ENCODE measurements at regions not wholly inside any gene's neighbourhood (a gene's known extent, or its start where the extent isn't known, plus 50 kb on each side); places are given as distances from the start of the nearest gene placed in this dataset.

GRCh38 chr1:165006831-165007230 is 349.7 kb downstream of the LMX1A start:
- ChIA-PET RAD21 (ENCODE audit: low non-redundant PET in 1 of 2, low total read pairs in 2 of 2, uncharacterized antibody in 2 of 2, unreplicated experiment in 2 of 2) (no interaction called here), POLR2A (no interaction called here), CTCF (no interaction called here)
- no peak for ATAC-seq
- no peaks in the 10 kb centered on the region for H3K4me1 ChIP-seq (ENCODE audit: control insufficient read depth in 1 of 2, insufficient read depth in 2 of 2, low read length in 2 of 2)
- no peaks in the 10 kb centered on the region for H3K9me3 ChIP-seq (ENCODE audit: control insufficient read depth in 1 of 2, insufficient read depth in 1 of 2, low read depth in 1 of 2, low read length in 2 of 2)
- H3K79me2 ChIP-seq (ENCODE audit: insufficient read depth, low read length) = no peaks in the 10 kb centered on the region
- H3K36me3 ChIP-seq (ENCODE audit: control insufficient read depth in 1 of 2, insufficient read depth in 2 of 2, low read length in 2 of 2) = no peaks in the 10 kb centered on the region
- BruUV-seq (replicated peaks) = no TSS peak
- H3K9ac ChIP-seq (ENCODE audit: low read length) = no peak overlapping the region
- no peak for DNase-seq (ENCODE audit: low read depth, low spot score)
- H3K9me2 ChIP-seq (ENCODE audit: insufficient read depth) = no peaks in the 10 kb centered on the region
- H4K20me1 ChIP-seq (ENCODE audit: insufficient read depth) = no peaks in the 10 kb centered on the region
- H2AFZ ChIP-seq (ENCODE audit: low read depth, low read length, poor library complexity, severe bottlenecking) = no peak overlapping the region
- no peak overlapping the region for H3K4me2 ChIP-seq (ENCODE audit: low read length)
- H3K27me3 ChIP-seq (ENCODE audit: insufficient read depth, low read length) = peaks cover 54% of the 10 kb centered on the region
- no peak overlapping the region for H3K27ac ChIP-seq (ENCODE audit: low read depth, low read length)
- H3K4me3 ChIP-seq (replicated peaks in 1 of 2; ENCODE audit: low read depth in 1 of 2, low read length in 2 of 2) = no peak overlapping the region
- TF ChIP-seq RAD21 (IDR thresholded peaks at IDR 0.05; ENCODE audit: low read depth) = no peak
- TF ChIP-seq CTCF (IDR thresholded peaks at IDR 0.05 in 2 of 3, conservative IDR thresholded peaks at IDR 0.05 in 1 of 3; ENCODE audit: borderline replicate concordance in 1 of 3, insufficient read depth in 1 of 3, low read depth in 2 of 3, low read length in 2 of 3) = no peak
- no peak for TF ChIP-seq ZBTB33 (IDR thresholded peaks at IDR 0.05; ENCODE audit: extremely low read depth, insufficient replicate concordance, low read length)
- no peak for TF ChIP-seq REST (IDR thresholded peaks at IDR 0.05; ENCODE audit: low read depth)
- no peak for TF ChIP-seq EZH2 (IDR thresholded peaks at IDR 0.05)
- no peak for TF ChIP-seq SIN3A (IDR thresholded peaks at IDR 0.05; ENCODE audit: low read depth)
- no peak for TF ChIP-seq EZH2phosphoT487 (IDR thresholded peaks at IDR 0.05; ENCODE audit: borderline replicate concordance)
- no peak for TF ChIP-seq POLR2AphosphoS5 (IDR thresholded peaks at IDR 0.05; ENCODE audit: low read depth, low read length)
- no peak for TF ChIP-seq POLR2A (IDR thresholded peaks at IDR 0.05; ENCODE audit: borderline replicate concordance, extremely low read depth, insufficient read depth, insufficient read length)
- TF ChIP-seq EGR1 (IDR thresholded peaks at IDR 0.05; ENCODE audit: low read depth) = no peak
- TF ChIP-seq ELF1 (IDR thresholded peaks at IDR 0.05; ENCODE audit: borderline replicate concordance, low read depth) = no peak
- no peak for TF ChIP-seq JUND (IDR thresholded peaks at IDR 0.05)
- TF ChIP-seq ATF3 (IDR thresholded peaks at IDR 0.05) = no peak
- TF ChIP-seq MAX (IDR thresholded peaks at IDR 0.05) = no peak
- no peak for TF ChIP-seq SRF (IDR thresholded peaks at IDR 0.05; ENCODE audit: low read depth)
- no peak for TF ChIP-seq TCF7L2 (IDR thresholded peaks at IDR 0.05; ENCODE audit: borderline replicate concordance, extremely low read depth, insufficient read depth, insufficient read length)
- intact Hi-C loops (cut with micrococcal nuclease) = no loop called here

All from HCT116 (cell line).